ENCODE measurements at regions not wholly inside any gene's neighbourhood (a gene's known extent, or its start where the extent isn't known, plus 50 kb on each side); places are given as distances from the start of the nearest gene placed in this dataset.
"Not testable (repeated sequence)": the region's sequence is repeated elsewhere in the genome, so short reads cannot be mapped to it uniquely, and the experiment has no call there.

DNA sequence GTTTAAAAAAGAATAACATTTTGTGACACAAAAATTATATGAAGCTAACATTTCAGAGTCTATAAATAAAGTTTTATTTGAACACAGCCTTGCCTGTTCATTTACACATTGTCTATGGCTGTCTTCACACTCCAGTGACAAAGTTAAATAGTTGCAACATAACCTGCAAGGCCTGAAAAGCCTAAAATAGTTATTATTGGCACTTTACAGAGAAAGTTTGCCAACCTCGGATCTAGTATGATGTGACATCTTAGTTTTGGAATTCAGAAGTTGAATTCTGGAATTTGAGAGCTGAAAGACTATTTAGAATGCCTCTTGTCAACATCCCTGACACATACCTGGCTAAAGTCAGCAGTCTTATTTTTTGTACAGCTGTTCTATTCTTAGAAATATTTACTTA is 68.3 kb downstream of the DYRK2 start:
- no peaks in the 10 kb centered on the region for H3K27me3 ChIP-seq (ENCODE audit: control insufficient read depth, insufficient read depth, low read length)
- no peak overlapping the region for H3K9ac ChIP-seq (ENCODE audit: low read length)
- no peaks in the 10 kb centered on the region for H3K9me3 ChIP-seq (ENCODE audit: control insufficient read depth, low read depth, low read length)
- no peak overlapping the region for H3K27ac ChIP-seq (ENCODE audit: low read length)
- H3K36me3 ChIP-seq (ENCODE audit: control insufficient read depth, low read depth, low read length) = no peaks in the 10 kb centered on the region
- no peak overlapping the region for H3K4me3 ChIP-seq (ENCODE audit: low read length)
- H3K4me1 ChIP-seq (ENCODE audit: control insufficient read depth, low read depth, low read length) = no peaks in the 10 kb centered on the region

GRCh38 chr12:67719303-67719702 is 70.8 kb downstream of the DYRK2 start:
- not testable (repeated sequence) for H3K27me3 ChIP-seq (ENCODE audit: control insufficient read depth, insufficient read depth, low read length); H3K9me3 ChIP-seq (ENCODE audit: control insufficient read depth, low read depth, low read length); H3K27ac ChIP-seq (ENCODE audit: low read length); H3K4me1 ChIP-seq (ENCODE audit: control insufficient read depth, low read depth, low read length); H3K36me3 ChIP-seq (ENCODE audit: control insufficient read depth, low read depth, low read length); H3K9ac ChIP-seq (ENCODE audit: low read length); H3K4me3 ChIP-seq (ENCODE audit: low read length)

GRCh38 chr12:67720351-67720856 is 71.9 kb downstream of the DYRK2 start:
- H3K4me1 ChIP-seq (ENCODE audit: control insufficient read depth, low read depth, low read length) = no peaks in the 10 kb centered on the region

DNA sequence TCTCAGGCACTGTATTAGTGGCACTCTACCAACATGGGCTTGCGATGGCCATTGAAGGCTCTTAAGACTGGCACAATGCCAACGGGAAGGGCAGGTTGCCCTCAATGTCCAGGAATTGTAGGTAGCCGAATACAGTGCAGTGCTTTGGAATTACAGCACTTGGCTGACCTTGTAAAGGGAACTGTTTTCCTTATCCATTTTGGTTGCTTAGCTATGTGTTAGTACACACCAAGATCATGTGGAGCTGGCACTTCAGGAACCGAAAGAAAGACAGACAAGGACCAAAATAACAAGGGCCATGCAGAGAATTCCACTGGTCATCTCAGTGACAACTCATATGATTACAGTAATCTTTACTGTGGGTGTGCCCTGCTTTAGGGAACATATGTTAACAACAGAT is 72.7 kb downstream of the DYRK2 start:
- Histone ChIP-seq H3K27ac (ENCODE audit: low read length) (no peak overlapping the region), H3K4me1 (ENCODE audit: control insufficient read depth, low read depth, low read length) (no peaks in the 10 kb centered on the region), H3K9me3 (ENCODE audit: control insufficient read depth, low read depth, low read length) (no peaks in the 10 kb centered on the region), H3K36me3 (ENCODE audit: control insufficient read depth, low read depth, low read length) (no peaks in the 10 kb centered on the region), H3K4me3 (ENCODE audit: low read length) (no peak overlapping the region), H3K27me3 (ENCODE audit: control insufficient read depth, insufficient read depth, low read length) (no peaks in the 10 kb centered on the region), H3K9ac (ENCODE audit: low read length) (no peak overlapping the region)

More at GRCh38 chr12:67720351-67720856, 71.9 kb downstream of the DYRK2 start:
- no peak overlapping the region for H3K27ac ChIP-seq (ENCODE audit: low read length)
- no peaks in the 10 kb centered on the region for H3K36me3 ChIP-seq (ENCODE audit: control insufficient read depth, low read depth, low read length)
- no peak overlapping the region for H3K4me3 ChIP-seq (ENCODE audit: low read length)
- no peaks in the 10 kb centered on the region for H3K27me3 ChIP-seq (ENCODE audit: control insufficient read depth, insufficient read depth, low read length)
- H3K9me3 ChIP-seq (ENCODE audit: control insufficient read depth, low read depth, low read length) = no peaks in the 10 kb centered on the region
- no peak overlapping the region for H3K9ac ChIP-seq (ENCODE audit: low read length)

DNA sequence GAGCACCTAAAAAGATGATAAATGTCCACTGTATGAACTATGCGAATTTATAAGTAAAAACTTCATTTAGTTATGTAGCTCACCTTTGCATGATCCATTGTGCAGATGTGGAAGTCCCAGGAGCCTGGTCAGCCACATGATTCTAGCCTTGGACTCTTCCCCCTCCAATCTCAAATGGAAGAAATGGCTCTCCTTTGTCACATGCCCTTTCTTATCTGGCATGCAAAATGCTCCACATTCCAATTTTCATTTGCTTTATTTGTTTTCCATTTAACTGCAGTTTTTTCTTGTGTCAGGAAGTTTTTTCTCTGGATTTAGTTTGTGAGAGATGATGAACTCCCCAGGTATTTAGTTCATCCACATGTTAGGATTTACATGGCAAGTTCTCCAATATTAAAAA is 73.8 kb downstream of the DYRK2 start:
- Histone ChIP-seq H3K9ac (ENCODE audit: low read length) (no peak overlapping the region), H3K27ac (ENCODE audit: low read length) (no peak overlapping the region), H3K27me3 (ENCODE audit: control insufficient read depth, insufficient read depth, low read length) (no peaks in the 10 kb centered on the region), H3K4me3 (ENCODE audit: low read length) (no peak overlapping the region), H3K36me3 (ENCODE audit: control insufficient read depth, low read depth, low read length) (no peaks in the 10 kb centered on the region), H3K9me3 (ENCODE audit: control insufficient read depth, low read depth, low read length) (no peaks in the 10 kb centered on the region), H3K4me1 (ENCODE audit: control insufficient read depth, low read depth, low read length) (no peaks in the 10 kb centered on the region)

DNA sequence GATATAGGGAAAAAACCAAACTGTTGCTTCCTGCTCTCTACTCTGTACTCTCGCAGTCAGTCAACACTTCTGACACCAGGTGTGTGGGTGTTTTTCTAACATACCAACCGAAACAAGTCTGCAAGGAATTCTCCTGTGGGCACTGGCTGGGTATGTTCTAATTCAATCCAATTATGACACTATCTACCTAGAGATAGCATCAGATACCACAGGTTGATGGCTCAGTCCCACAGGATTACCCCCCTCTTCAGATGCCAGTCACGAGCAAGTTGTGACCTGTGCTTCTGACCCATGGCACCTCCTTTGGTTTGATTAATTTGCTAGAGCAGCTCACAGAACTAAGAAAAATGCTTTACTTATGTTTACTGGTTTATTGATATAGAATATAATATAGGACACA is 78.3 kb downstream of the DYRK2 start:
- no peaks in the 10 kb centered on the region for H3K36me3 ChIP-seq (ENCODE audit: control insufficient read depth, low read depth, low read length)
- H3K4me3 ChIP-seq (ENCODE audit: low read length) = no peak overlapping the region
- H3K4me1 ChIP-seq (ENCODE audit: control insufficient read depth, low read depth, low read length) = no peaks in the 10 kb centered on the region
- H3K9me3 ChIP-seq (ENCODE audit: control insufficient read depth, low read depth, low read length) = no peaks in the 10 kb centered on the region
- no peaks in the 10 kb centered on the region for H3K27me3 ChIP-seq (ENCODE audit: control insufficient read depth, insufficient read depth, low read length)
- H3K27ac ChIP-seq (ENCODE audit: low read length) = no peak overlapping the region
- H3K9ac ChIP-seq (ENCODE audit: low read length) = no peak overlapping the region

GRCh38 chr12:67727702-67728666 is 79.4 kb downstream of the DYRK2 start:
- Histone ChIP-seq H3K4me1 (ENCODE audit: control insufficient read depth, low read depth, low read length) (no peaks in the 10 kb centered on the region), H3K36me3 (ENCODE audit: control insufficient read depth, low read depth, low read length) (no peaks in the 10 kb centered on the region), H3K9ac (ENCODE audit: low read length) (no peak overlapping the region), H3K9me3 (ENCODE audit: control insufficient read depth, low read depth, low read length) (no peaks in the 10 kb centered on the region), H3K4me3 (ENCODE audit: low read length) (no peak overlapping the region), H3K27ac (ENCODE audit: low read length) (no peak overlapping the region), H3K27me3 (ENCODE audit: control insufficient read depth, insufficient read depth, low read length) (no peaks in the 10 kb centered on the region)

GRCh38 chr12:67732857-67733256 is 84.3 kb downstream of the DYRK2 start:
- Histone ChIP-seq H3K4me1 (ENCODE audit: control insufficient read depth, low read depth, low read length) (no peaks in the 10 kb centered on the region), H3K27ac (ENCODE audit: low read length) (no peak overlapping the region), H3K9me3 (ENCODE audit: control insufficient read depth, low read depth, low read length) (no peaks in the 10 kb centered on the region), H3K36me3 (ENCODE audit: control insufficient read depth, low read depth, low read length) (no peaks in the 10 kb centered on the region), H3K4me3 (ENCODE audit: low read length) (no peak overlapping the region), H3K9ac (ENCODE audit: low read length) (no peak overlapping the region), H3K27me3 (ENCODE audit: control insufficient read depth, insufficient read depth, low read length) (no peaks in the 10 kb centered on the region)

- H3K27ac ChIP-seq (ENCODE audit: low read length) = no peak overlapping the region
- no peaks in the 10 kb centered on the region for H3K9me3 ChIP-seq (ENCODE audit: control insufficient read depth, low read depth, low read length)
- no peaks in the 10 kb centered on the region for H3K36me3 ChIP-seq (ENCODE audit: control insufficient read depth, low read depth, low read length)
- peaks cover 4% of the 10 kb centered on the region for H3K4me1 ChIP-seq (ENCODE audit: control insufficient read depth, low read depth, low read length)
- no peaks in the 10 kb centered on the region for H3K27me3 ChIP-seq (ENCODE audit: control insufficient read depth, insufficient read depth, low read length)
- no peak overlapping the region for H3K9ac ChIP-seq (ENCODE audit: low read length)
- no peak overlapping the region for H3K4me3 ChIP-seq (ENCODE audit: low read length)
Measured at GRCh38 chr12:67735868-67736267, 87.3 kb downstream of the DYRK2 start.

DNA sequence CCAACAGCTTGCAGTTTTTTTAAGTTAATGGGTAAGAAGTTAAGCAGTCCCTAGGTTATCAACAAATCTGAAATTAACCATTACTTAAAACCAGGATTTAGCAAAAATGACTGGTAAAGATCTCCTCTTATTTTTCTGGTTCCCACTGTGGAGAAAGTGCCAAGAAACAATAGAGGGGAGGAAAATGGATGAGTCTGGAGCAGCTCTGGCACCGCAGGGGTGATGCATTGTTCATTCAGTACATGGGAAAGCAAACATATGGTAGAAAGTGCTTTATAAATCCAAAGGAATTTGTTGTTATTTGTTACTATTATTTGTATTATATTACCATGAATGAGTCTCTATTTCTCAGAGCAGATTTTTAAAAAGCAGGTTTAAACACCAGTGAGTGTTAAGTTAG is 92.2 kb downstream of the DYRK2 start:
- H3K36me3 ChIP-seq (ENCODE audit: control insufficient read depth, low read depth, low read length) = no peaks in the 10 kb centered on the region

DNA sequence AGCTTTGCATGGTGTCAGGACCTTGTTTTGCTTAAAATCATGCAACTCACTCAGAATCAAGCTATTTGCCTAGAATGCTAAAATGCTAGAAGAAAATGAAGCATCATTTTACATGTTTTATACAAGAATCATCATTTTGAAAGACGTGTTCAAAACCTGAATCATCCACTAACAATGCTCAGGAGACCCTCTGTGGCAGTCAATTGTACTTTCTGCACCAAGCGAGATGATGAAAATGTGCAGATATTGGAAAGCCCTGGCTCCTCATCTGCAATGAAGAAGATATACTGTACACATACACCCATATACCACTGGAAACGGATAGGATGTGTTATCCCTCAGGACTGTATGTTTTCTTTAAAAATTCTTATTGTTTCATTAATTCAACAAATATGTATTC is 92.7 kb downstream of the DYRK2 start:
- Histone ChIP-seq H3K27ac (ENCODE audit: low read length) (no peak overlapping the region), H3K36me3 (ENCODE audit: control insufficient read depth, low read depth, low read length) (no peaks in the 10 kb centered on the region), H3K4me3 (ENCODE audit: low read length) (no peak overlapping the region), H3K9me3 (ENCODE audit: control insufficient read depth, low read depth, low read length) (no peaks in the 10 kb centered on the region), H3K27me3 (ENCODE audit: control insufficient read depth, insufficient read depth, low read length) (no peaks in the 10 kb centered on the region), H3K9ac (ENCODE audit: low read length) (no peak overlapping the region), H3K4me1 (ENCODE audit: control insufficient read depth, low read depth, low read length) (peaks cover 16% of the 10 kb centered on the region)

More for the DNA sequence above, 92.2 kb downstream of the DYRK2 start:
- H3K27me3 ChIP-seq (ENCODE audit: control insufficient read depth, insufficient read depth, low read length) = no peaks in the 10 kb centered on the region
- H3K9me3 ChIP-seq (ENCODE audit: control insufficient read depth, low read depth, low read length) = no peaks in the 10 kb centered on the region
- no peak overlapping the region for H3K27ac ChIP-seq (ENCODE audit: low read length)
- H3K4me1 ChIP-seq (ENCODE audit: control insufficient read depth, low read depth, low read length) = peaks cover 16% of the 10 kb centered on the region
- H3K4me3 ChIP-seq (ENCODE audit: low read length) = no peak overlapping the region
- H3K9ac ChIP-seq (ENCODE audit: low read length) = no peak overlapping the region

GRCh38 chr12:67742461-67742860 is 93.9 kb downstream of the DYRK2 start:
- no peak overlapping the region for H3K27ac ChIP-seq (ENCODE audit: low read length)

More at GRCh38 chr12:67742461-67742860, 93.9 kb downstream of the DYRK2 start:
- Histone ChIP-seq H3K9me3 (ENCODE audit: control insufficient read depth, low read depth, low read length) (no peaks in the 10 kb centered on the region), H3K4me3 (ENCODE audit: low read length) (no peak overlapping the region), H3K4me1 (ENCODE audit: control insufficient read depth, low read depth, low read length) (peaks cover 16% of the 10 kb centered on the region), H3K36me3 (ENCODE audit: control insufficient read depth, low read depth, low read length) (no peaks in the 10 kb centered on the region), H3K27me3 (ENCODE audit: control insufficient read depth, insufficient read depth, low read length) (no peaks in the 10 kb centered on the region), H3K9ac (ENCODE audit: low read length) (no peak overlapping the region)

All from iPS-18a (cell line).